ENCODE measurements at regions not wholly inside any gene's neighbourhood (a gene's known extent, or its start where the extent isn't known, plus 50 kb on each side); places are given as distances from the start of the nearest gene placed in this dataset.

- TF ChIP-seq THAP7 (CRISPR knock-in tag; IDR thresholded peaks at IDR 0.05) (no peak), POLR2A (conservative IDR thresholded peaks at IDR 0.05) (no peak), KAT7 (CRISPR knock-in tag; IDR thresholded peaks at IDR 0.05; ENCODE audit: borderline replicate concordance) (no peak), POLR2AphosphoS2 (IDR thresholded peaks at IDR 0.05; ENCODE audit: low read length) (no peak), CBX2 (IDR thresholded peaks at IDR 0.05; ENCODE audit: insufficient read depth, low read length, poor library complexity, severe bottlenecking) (no peak), YY1 (IDR thresholded peaks at IDR 0.05; ENCODE audit: borderline replicate concordance in 1 of 3, control insufficient read depth in 1 of 3, extremely low read depth in 1 of 3, insufficient read depth in 3 of 3, insufficient read length in 1 of 3, insufficient replicate concordance in 2 of 3, low read depth in 1 of 3, low read length in 2 of 3) (no peak), ELF4 (CRISPR knock-in tag; IDR thresholded peaks at IDR 0.05) (no peak), ZKSCAN8 (CRISPR knock-in tag; IDR thresholded peaks at IDR 0.05) (no peak)
Measured at GRCh38 chr2:168315331-168316072, 68.1 kb upstream of the STK39 start.

Data from K562 (cell line).